ENCODE measurements at regions not wholly inside any gene's neighbourhood (a gene's known extent, or its start where the extent isn't known, plus 50 kb on each side); places are given as distances from the start of the nearest gene placed in this dataset.

DNA sequence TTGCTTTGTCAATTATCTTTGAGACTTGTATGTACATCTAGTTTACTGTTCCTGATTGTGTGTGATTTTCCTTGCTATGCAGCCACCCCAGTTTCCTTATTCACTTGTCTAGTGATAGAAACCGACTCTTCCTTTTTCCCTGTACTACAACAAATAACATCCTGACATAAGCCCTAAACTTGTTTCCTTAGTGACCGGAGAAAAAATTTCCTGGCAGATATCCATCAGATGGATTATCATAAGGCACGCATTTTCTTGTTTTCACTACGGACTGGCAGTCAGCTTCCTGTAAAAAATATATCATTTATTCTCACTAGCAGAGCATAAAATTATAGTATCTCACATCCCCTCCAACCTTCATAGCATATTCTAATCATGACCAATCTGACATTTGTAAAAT is 410.7 kb downstream of the CENPC start:
- DNase-seq (no peak), ATAC-seq (no peak)
- intact Hi-C loops (cut with DNase I): no loop called here

DNA sequence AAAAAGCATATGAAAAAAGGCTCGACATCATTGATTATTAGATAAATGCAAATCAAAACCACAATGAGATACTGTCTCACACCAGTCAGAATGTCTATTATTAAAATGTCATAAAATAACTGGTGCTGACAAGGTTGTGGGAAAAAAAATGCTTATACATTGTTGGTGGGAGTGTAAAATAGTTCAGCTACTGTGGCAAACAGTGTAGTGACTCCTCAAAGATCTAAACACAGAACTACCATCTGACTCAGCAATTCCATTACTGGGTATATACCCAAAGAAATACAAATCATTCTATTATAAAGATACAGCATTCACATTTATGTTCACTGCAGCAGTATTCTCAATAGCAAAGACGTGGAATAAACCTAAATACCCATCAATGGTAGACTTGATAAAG is 412.1 kb downstream of the CENPC start:
- intact Hi-C loops (cut with DNase I): no loop called here
- no peak for ATAC-seq
- DNase-seq: no peak

DNA sequence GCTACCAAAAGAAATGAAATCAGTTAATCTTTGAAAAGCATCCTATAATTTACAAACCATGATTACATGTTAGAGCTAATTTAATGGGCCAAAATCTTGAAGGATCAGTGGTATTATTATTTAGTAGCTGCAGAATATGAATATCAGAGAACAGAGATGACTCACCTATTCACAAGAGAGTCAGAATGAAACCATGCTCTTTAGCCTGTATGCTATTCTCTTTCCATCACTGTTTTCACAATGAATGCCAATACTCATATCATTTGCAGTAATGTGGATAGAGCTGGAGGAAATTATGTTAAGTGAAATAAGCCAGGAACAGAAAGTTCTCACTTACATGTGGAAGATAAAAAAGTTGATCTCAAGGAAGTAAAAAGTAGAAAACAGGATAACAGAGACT is 414.1 kb downstream of the CENPC start:
- ATAC-seq (peak in 1 of 2 donors; percentile 85), DNase-seq (no peak)
- intact Hi-C loops (cut with DNase I): no loop called here

DNA sequence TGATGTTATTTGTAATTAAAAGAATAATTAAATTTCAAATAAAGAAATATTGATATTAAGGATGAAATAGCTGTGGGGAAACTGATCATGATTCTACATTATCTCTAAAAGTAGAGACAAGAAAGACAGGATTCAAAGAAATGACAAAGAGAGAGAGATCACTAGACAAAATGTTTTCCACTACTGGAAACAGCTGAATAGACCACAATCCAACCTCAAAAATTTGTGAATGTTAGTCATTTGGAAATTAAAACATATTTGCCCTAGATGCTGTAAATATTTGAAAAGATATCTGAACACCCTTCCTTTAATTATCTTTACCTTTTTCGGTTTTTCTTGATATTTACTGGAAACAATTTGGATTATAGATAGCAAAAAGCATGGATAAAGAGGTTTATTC is 414.9 kb downstream of the CENPC start:
- ATAC-seq (no peak), DNase-seq (no peak)
- intact Hi-C loops (cut with DNase I): no loop called here

DNA sequence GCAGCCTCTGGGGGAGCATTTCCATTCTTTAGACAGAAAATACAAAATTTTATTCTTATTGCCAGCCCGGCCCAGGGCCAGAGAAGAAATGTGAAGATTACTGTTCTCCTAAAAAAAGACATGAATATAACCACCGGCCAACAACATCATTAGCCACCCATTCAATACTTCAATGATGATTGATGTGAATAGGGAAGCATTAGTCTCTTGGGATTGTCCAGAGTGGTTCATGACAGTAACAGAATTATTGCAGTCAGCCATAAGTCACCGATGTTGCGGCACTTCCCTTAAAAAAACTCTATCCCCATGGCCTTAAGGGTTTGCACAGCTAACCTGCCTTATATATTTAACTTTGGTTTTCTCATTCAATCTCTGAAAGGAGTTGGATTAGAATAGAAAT is 418.7 kb downstream of the CENPC start:
- intact Hi-C loops (cut with DNase I): no loop called here
- ATAC-seq: no peak
- no peak for DNase-seq

DNA sequence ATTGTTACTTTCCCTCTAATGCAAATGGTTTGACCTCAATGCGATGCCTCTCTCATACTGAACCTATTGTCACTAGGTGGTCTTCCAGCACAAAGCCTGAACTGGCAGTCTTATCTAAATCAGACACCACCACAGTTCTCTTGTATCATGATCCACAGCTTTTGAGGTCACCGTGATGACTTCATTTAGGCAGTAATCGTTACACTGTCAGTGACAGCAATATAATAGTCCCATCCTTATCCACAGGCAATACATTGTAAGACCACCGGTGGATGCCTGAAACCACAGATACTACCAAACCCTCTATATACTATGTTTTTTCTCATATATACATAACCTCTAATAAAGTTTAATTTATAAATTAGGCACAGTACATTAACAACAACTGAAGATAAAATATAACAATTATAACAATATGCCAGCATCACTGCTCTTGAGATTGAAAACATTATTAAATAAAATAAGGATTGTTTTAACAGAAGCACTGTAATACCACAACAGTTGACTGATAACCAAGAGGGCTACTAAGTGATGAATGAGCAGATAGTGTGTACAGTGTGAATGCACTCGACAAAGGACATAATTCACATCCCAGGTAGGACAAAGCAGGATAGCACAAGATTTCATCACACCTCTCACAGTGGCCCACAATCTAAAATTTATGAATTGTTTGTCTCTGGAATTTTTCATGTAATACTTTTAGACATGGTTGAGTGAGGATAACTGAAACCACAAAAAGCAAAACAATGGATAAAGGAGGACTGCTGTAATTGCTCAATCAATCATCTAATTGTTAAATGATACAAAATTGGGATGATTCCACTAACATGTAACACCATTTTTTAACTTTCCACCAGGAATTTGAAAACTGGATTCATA is 419.4 kb downstream of the CENPC start:
- no peak for ATAC-seq
- intact Hi-C loops (cut with DNase I): no loop called here

DNA sequence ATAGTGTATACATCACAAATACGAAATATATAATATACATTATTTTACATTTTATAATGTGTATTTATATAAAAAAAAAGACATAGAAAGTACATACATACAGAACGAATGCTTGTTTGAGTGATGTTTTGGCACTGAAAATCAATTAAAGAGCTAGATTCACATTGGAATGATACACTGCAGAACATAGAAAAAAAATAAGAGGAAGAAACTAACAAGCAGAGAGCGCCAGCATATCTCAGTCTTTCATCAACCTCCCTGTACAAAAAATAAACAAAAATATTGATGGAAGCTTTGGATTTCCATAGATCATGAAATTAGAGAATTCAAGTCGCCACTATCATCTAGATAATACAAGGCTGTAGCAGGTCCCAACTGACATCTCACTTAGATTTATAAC is 420.6 kb downstream of the CENPC start:
- DNase-seq (no peak), ATAC-seq (no peak)
- intact Hi-C loops (cut with DNase I): no loop called here

More for the DNA sequence above, 419.4 kb downstream of the CENPC start:
- DNase-seq: no peak

DNA sequence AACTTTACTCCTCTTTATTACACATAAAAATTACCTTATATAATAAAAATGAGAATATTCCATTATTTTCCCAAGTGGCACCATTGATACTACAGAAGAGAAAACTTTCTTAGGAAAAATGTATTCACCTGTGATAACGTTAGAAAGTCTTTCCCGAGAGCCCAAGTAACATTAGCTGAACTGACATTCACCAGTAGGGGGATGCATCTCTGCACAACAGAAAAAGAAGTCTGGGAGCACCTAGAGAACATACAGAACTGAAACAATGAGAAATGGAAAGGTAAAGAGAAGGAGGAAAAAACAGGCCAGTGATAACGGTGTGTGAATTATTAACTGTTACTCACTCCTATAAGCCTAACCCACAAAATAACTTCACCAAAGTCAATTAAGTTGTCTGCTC is 423.3 kb downstream of the CENPC start:
- intact Hi-C loops (cut with DNase I): no loop called here
- ATAC-seq: no peak

DNA sequence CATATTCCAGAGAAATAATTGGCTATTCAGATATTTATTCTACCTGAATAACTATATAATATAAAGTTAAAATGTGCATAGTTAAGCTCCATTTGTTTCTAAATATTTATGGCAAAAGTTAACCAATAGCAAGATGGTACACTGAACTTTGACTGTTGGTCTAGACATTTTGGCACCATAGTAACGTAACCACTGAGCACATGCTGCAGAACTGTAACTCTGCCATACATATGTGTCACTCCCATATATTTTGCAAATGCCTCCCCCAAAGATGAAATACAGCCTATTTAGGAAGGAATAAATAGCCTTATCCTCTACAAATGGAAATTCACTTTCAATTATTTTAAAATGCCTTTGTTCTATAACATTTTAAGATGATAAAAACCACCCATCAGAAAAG is 424.9 kb downstream of the CENPC start:
- no peak for ATAC-seq
- no peak for DNase-seq
- intact Hi-C loops (cut with DNase I): no loop called here

More for the DNA sequence above, 423.3 kb downstream of the CENPC start:
- no peak for DNase-seq

DNA sequence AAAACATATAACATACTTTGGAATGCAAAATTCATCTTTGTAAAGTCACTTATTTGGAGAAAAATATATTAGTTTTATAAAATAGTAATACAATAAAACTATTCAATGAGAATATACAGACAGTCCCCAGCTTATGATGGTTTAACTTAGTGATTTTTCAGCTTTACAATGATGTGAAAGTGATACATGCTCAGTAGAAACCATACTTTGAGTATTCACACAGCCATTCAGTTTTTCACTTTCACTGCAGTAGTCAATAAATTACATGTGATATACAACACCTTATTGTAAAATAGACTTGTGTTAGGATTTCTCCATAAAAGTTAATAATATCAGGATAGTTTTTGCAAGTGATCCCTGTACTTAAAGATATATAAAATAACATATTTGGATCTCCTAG is 436.0 kb downstream of the CENPC start:
- intact Hi-C loops (cut with DNase I): no loop called here
- DNase-seq: no peak
- no peak for ATAC-seq

DNA sequence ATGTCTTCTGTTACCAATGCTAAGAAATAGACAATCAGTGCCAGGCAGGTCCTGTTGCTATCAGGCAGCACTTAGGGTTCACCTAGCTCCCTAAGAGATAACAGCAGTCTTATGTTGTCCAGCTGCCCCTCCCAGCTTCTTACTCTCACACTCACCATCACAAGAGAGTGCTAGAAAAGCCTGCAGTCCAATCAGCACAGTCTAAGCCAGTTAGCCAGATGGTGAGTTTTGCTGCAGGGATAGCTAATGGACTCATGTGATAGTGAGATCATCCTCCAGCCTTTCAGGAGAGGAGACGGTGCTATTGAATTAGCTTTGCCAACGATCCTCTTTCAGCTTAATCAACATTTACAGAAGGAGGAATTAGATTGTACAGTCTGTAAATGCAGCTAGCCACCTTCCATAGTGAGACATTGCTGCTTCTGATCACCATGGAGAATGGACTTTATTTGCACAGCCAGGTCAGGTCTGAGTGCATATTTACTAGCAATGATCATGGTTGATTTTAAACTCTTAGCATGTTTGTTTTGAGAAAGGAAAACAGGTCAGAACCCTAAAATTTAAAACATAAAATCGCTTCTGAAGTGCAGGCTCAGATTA is 438.3 kb downstream of the CENPC start:
- intact Hi-C loops (cut with DNase I): no loop called here
- ATAC-seq: no peak

DNA sequence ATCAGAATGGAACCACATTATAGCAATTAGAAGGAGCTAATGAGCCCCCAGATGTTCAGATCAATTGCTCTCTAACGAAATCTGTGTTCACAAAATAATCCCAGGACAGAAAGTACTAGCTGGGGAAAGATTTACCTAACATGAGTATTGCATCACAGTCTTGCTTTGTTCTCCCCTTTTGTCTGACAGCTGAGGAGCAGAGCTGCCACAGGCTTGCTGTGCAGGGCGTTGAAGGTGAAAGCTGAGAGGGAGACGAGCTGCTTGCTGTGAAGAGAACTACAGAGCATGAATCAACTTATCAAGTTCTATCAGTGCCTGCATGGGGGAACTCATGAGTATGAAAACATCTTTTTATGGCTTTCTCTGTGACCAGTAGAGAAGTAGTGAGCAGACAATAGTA is 441.2 kb downstream of the CENPC start:
- ATAC-seq: no peak
- intact Hi-C loops (cut with DNase I): no loop called here
- DNase-seq: no peak

More for the DNA sequence above, 438.3 kb downstream of the CENPC start:
- no peak for DNase-seq

DNA sequence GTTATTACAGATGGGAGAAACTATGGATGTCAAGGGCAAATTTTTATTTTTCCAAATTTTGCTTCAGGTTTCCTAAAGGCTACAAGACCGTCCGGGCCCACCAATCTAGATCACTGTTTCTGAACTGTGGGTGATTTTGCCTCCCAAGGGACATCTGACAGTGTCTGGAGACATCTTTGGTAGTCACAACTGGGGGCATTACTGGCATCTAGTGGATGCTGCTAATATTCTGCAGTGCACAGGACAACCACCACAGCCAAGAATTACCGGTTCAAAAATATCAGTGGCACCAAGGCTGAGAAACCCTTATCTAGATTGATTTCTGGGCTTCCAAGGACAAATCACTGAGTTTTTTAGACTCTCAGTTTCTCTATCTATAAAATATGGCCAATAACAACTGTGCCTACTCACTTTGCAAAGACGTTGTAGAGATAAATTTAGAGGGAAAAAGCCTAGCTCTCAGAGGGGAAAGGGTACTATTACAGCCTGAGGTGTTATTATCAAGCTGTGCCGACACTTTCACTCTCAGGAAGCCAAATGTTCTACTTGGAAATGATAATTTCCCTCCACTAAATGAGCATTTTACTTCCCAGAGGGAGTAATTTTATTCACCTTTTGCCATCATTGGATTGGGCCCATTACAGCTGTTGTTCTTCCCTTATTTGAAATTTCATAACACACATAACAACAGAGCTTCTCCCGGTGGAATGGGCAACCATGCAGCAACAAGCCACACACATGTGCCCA is 442.1 kb downstream of the CENPC start:
- no peak for DNase-seq
- intact Hi-C loops (cut with DNase I): no loop called here
- ATAC-seq: peak in 1 of 2 donors; percentile 32

DNA sequence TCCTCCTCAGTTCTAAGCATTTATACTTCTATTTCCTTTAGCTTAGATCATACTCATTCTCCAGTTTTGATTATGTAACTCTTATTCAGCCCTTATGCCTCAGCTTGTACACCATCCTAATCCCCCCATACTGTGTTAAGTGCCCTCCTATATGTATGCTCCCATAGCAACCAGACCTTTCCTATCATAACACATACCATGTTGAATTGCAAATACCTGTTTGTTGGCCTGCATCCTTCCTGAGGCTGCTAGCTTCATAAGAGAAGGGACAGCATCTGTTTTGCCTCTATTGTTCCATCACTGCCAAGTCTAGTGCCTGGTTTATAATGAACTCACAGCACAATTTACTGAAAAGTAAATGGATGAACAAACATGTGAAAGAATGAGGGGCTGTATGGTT is 443.7 kb downstream of the CENPC start:
- DNase-seq (no peak), ATAC-seq (no peak)
- intact Hi-C loops (cut with DNase I): no loop called here

DNA sequence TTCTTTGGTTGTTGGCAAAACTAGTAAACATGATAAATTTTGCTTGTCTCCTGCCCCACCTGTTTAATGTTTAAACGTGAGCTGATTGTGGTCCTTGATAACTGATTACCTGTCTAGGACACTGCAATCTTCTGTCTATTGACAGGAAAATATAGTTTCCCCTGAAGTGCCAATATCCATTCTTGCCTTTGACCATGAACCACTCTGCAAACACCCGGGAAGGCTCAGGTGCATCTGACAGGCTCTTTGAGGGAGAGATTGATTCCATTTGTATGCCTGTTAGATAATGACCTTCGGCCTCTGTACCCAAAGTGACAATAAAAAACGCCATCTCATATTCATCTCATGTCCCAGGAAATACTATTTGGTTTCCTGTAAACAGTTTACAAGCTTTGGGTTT is 453.0 kb downstream of the CENPC start:
- intact Hi-C loops (cut with DNase I): no loop called here
- ATAC-seq (no peak), DNase-seq (no peak)

DNA sequence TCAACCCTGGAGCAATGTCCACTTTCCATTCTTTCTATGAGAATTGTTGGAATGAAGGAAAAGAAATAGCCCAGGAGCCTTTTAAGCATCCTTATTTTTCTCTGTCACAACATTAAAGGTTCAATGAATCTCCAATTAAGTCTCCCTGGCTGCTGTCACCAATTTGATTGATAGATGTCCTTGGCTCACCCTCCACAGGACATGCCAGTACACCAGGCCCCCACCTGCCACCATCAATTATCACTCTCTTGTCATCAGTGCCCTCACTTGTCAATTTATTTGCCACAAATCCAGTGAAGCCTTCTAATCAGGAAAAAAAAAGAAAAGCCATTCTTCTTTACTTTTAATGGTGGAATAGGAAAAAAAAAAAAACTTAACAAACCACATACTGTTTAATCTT is 453.6 kb downstream of the CENPC start:
- ATAC-seq: no peak
- intact Hi-C loops (cut with DNase I): no loop called here
- no peak for DNase-seq

DNA sequence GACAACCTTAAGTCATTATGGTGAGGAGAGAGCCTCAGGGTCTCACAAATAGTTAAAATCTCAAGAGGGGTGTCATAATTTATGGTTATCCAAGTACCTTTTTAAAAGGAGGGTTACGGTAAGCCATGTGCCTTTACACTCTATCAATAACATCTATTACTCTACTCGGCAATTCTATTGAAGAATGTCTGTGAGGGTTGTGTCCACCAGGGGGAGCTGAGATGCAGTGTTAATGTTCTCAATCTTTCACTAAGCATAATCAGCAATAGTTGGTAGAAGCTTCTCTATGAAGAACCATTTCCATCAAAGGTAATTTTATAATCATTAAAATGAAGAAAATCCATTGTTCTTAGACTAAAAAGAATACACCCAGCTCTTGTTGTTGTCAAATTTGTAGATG is 457.4 kb downstream of the CENPC start:
- DNase-seq (peak; percentile 35), ATAC-seq (no peak)
- intact Hi-C loops (cut with DNase I): no loop called here

DNA sequence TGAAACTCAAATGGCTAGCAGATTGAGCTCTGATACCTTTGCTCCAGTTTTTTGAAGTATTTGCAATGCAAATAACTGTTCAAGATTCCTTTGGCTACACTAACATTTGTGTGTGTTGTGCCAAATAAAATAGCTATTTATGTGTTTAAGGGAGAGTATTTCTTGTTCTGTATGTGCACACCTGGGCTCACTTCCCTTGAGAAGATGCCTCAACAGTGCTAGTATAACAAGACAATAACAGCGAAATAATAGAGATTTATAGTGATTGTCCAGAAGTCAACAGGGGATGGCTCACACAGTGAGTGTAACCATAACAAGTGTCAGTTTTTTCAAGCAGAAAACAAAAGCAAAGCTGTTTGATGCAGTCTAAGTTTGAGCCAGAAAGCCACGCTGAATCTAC is 460.5 kb downstream of the CENPC start:
- ATAC-seq: no peak
- intact Hi-C loops (cut with DNase I): no loop called here
- DNase-seq: no peak

DNA sequence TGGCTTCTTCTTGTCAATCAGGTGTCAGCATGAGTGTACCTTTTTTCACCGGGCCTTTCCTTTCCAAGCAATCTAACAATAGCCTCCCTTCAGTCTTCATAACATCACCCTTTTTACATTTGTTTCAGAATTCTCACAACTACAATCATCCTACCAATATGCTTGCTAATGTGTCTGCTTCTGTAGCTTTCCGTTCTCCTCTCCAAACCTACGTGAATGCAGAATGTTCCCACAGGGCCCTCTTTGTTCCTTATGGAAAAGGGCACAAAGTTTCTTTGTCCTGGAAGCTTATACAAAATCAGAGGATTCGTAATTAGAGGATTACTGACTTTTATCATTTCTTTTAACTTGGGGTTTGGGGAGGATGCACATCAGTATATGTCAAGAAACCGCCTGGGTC is 461.8 kb downstream of the CENPC start:
- ATAC-seq: no peak
- intact Hi-C loops (cut with DNase I): no loop called here
- DNase-seq: no peak

DNA sequence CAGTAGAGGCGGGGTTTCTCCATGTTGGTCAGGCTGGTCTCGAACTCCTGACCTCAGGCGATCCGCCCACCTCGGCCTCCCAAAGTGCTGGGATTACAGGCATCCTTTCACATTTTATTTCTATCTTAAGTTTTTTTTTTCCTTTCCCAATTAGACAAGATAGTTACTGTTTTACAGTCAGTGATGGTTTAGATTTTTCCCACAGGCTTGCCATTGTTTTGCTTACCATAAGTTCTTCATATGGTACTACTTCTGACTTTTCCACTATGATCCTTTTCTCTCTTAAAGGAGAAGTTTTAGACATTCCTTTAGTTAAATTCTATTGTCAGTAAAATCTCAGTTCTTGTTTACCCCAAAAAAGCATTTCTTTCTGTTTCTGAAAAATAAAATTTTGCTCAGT is 462.6 kb downstream of the CENPC start:
- intact Hi-C loops (cut with DNase I): no loop called here
- DNase-seq (no peak), ATAC-seq (no peak)

Data from left cardiac atrium (tissue), 4 donors.